Hematopoietic multipotent progenitor cell treated with erythropoietin and hydrocortisone succinate and interleukin-3 and kit ligand, for 8 days (in vitro differentiated cells): ENCODE measurements at regions not wholly inside any gene's neighbourhood (a gene's known extent, or its start where the extent isn't known, plus 50 kb on each side); places are given as distances from the start of the nearest gene placed in this dataset.

Experiments
- DNase-seq: peaks from one replicate; pipeline ENCODE4 v3.0.0-alpha.2; 2015

DNA sequence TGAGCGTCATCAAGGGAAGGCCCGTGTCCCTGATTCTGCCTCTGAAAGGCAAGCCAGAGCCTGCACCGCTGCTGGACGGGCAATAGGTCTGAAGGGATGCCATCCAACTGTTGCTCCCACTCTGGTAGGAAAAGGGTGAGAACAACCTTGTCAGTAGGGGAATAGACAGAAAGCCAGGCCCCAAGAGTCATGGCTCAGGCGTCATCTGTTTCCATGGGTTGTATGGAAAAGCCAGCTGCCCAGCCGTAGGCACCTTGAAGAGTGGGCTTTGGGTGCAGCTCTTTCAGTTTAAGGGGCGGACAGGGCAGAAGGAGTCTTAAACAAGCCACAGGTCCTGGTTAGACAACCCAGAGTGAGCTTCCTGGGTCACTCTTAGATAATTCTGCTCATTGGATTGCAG is 66.5 kb downstream of the RNF6 start:
- no peak for DNase-seq

GRCh38 chr13:26133851-26134250 is 82.0 kb upstream of the SHISA2 start:
- DNase-seq = no peak

- DNase-seq = no peak
Observed at GRCh38 chr13:26133286-26133685, 81.5 kb upstream of the SHISA2 start.

GRCh38 chr13:26132756-26133155 is 80.9 kb upstream of the SHISA2 start:
- DNase-seq = peak; percentile 1

DNA sequence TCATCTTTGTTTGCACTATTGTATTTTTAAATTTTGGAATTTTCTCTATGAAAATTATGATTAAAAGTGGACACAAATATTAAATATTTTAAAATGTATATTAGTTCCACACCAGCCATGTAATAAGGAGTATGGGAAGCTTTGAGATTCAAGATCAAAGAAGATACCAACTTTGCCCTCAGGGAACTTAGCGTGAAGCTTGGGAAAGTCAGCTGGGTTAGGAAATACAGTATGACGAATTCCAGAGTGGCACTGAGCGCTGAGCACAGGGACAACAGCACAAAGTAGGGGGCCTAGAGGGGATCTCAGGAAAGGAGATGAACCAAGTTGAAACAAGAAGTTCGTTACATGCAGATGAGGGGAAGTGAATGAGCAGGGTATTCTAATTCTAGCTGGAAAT is 76.9 kb upstream of the SHISA2 start:
- DNase-seq = no peak

DNA sequence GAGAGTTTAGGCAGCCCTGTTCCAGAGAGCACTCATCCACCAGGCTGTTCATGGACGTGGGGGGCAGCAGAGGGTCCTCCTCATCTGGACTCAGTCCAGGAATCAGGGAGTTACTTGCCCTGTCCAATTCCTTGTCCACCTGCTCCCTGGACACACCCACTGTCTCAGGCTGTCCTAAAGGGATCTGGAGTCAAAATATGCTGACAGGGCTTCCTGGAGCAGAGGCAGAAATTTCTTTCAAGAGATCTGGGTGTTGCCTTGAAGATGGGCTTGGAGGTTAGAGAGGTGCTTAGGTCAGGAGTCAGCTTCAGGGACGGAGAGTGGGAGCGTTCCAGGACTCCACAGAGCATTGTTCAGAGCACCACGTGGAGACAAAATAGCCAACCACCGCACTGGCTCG is 65.8 kb upstream of the SHISA2 start:
- no peak for DNase-seq

- no peak for DNase-seq
Observed at GRCh38 chr13:26112843-26113242, 61.0 kb upstream of the SHISA2 start.

- no peak for DNase-seq
Observed at GRCh38 chr13:26111797-26112196, 60.0 kb upstream of the SHISA2 start.
